Upper lobe of right lung (tissue), 1 donor: ENCODE measurements at regions not wholly inside any gene's neighbourhood (a gene's known extent, or its start where the extent isn't known, plus 50 kb on each side); places are given as distances from the start of the nearest gene placed in this dataset.

Source experiments
- ATAC-seq: fragments of 200-7000 bp; cut with Tn5 transposase; one replicate; pipeline ENCODE4 v1.9.1; 2020; ENCODE audit warnings: mild to moderate bottlenecking, moderate library complexity
- DNase-seq: peaks from one replicate; pipeline ENCODE4 v3.0.0-alpha.2; 2020
- H3K27ac ChIP-seq: fragments of 200-600 bp; one replicate; pipeline ENCODE4 v1.8.0; 2022
- H3K27me3 ChIP-seq: fragments of 200-600 bp; one replicate; pipeline ENCODE4 v1.8.0; 2022; ENCODE audit warnings: mild to moderate bottlenecking
- H3K36me3 ChIP-seq: fragments of 200-600 bp; one replicate; pipeline ENCODE4 v1.8.0; 2022
- H3K4me1 ChIP-seq: fragments of 200-600 bp; one replicate; pipeline ENCODE4 v1.8.0; 2022
- H3K4me3 ChIP-seq: fragments of 200-600 bp; one replicate; pipeline ENCODE4 v1.8.0; 2022; ENCODE audit warnings: mild to moderate bottlenecking
- H3K9me3 ChIP-seq: fragments of 200-600 bp; one replicate; pipeline ENCODE4 v1.8.0; 2022
- CTCF ChIP-seq: fragments of 200-600 bp; IDR thresholded peaks from one replicate; pipeline ENCODE4 v1.8.0; 2022; ENCODE audit warnings: antibody characterized with exemption
- intact Hi-C: fragments of 100-400 bp; cut with DNase I; formaldehyde crosslinking; loops from one replicate; pipeline ENCODE4 v1.11.0; 2022
- donor health status: DM: no; HTN: yes; CAD: no; lungs with severe emphysema.

- Histone ChIP-seq H3K27me3 (no peaks in the 10 kb centered on the region), H3K36me3 (no peaks in the 10 kb centered on the region), H3K27ac (no peak overlapping the region), H3K4me1 (no peaks in the 10 kb centered on the region), H3K9me3 (no peaks in the 10 kb centered on the region), H3K4me3 (no peak overlapping the region)
- intact Hi-C loops, result no loop called here
- no peak for DNase-seq
- TF ChIP-seq CTCF, result no peak
- ATAC-seq, result no peak
Observed at GRCh38 chr18:24976502-24976901, 375.5 kb downstream of the ZNF521 start.

GRCh38 chr18:24979235-24979634 lies 372.7 kb downstream of the ZNF521 start:
- ATAC-seq, result no peak
- no peak overlapping the region for H3K4me3 ChIP-seq

GRCh38 chr18:24982831-24983230 lies 369.1 kb downstream of the ZNF521 start:
- DNase-seq (no peak), ATAC-seq (no peak)
- no peak for TF ChIP-seq CTCF
- intact Hi-C loops, result no loop called here
- H3K36me3 ChIP-seq, result no peaks in the 10 kb centered on the region
- no peaks in the 10 kb centered on the region for H3K9me3 ChIP-seq
- H3K4me1 ChIP-seq, result peaks cover 4% of the 10 kb centered on the region
- no peak overlapping the region for H3K27ac ChIP-seq
- H3K4me3 ChIP-seq, result no peak overlapping the region
- H3K27me3 ChIP-seq, result no peaks in the 10 kb centered on the region

More at GRCh38 chr18:24979235-24979634, 372.7 kb downstream of the ZNF521 start:
- Histone ChIP-seq H3K4me1 (no peaks in the 10 kb centered on the region), H3K9me3 (no peaks in the 10 kb centered on the region), H3K27me3 (no peaks in the 10 kb centered on the region), H3K36me3 (no peaks in the 10 kb centered on the region), H3K27ac (no peak overlapping the region)
- no peak for TF ChIP-seq CTCF
- intact Hi-C loops, result no loop called here
- no peak for DNase-seq

- Histone ChIP-seq H3K36me3 (no peaks in the 10 kb centered on the region), H3K4me1 (peaks cover 12% of the 10 kb centered on the region), H3K27ac (no peak overlapping the region), H3K9me3 (no peaks in the 10 kb centered on the region), H3K4me3 (no peak overlapping the region), H3K27me3 (no peaks in the 10 kb centered on the region)
- no peak for TF ChIP-seq CTCF
- ATAC-seq, result no peak
- intact Hi-C loops, result no loop called here
- DNase-seq, result no peak
Observed at GRCh38 chr18:24983566-24984139, 368.3 kb downstream of the ZNF521 start.

GRCh38 chr18:24985586-24985985 lies 366.4 kb downstream of the ZNF521 start:
- H3K27me3 ChIP-seq, result no peaks in the 10 kb centered on the region
- no peak for ATAC-seq
- no peak overlapping the region for H3K27ac ChIP-seq
- DNase-seq, result no peak
- H3K4me3 ChIP-seq, result no peak overlapping the region
- peaks cover 12% of the 10 kb centered on the region for H3K4me1 ChIP-seq
- no peaks in the 10 kb centered on the region for H3K9me3 ChIP-seq
- TF ChIP-seq CTCF, result no peak
- no peaks in the 10 kb centered on the region for H3K36me3 ChIP-seq
- intact Hi-C loops, result no loop called here

- H3K27ac ChIP-seq, result peak overlapping the region; percentile 52
- DNase-seq, result no peak
- no peak for ATAC-seq
- H3K4me1 ChIP-seq, result peaks cover 12% of the 10 kb centered on the region
- no peaks in the 10 kb centered on the region for H3K27me3 ChIP-seq
- TF ChIP-seq CTCF, result no peak
- H3K4me3 ChIP-seq, result no peak overlapping the region
- H3K36me3 ChIP-seq, result no peaks in the 10 kb centered on the region
- no peaks in the 10 kb centered on the region for H3K9me3 ChIP-seq
- intact Hi-C loops, result no loop called here
Observed at GRCh38 chr18:24986666-24987302, 365.2 kb downstream of the ZNF521 start.
